ENCODE measurements at regions not wholly inside any gene's neighbourhood (a gene's known extent, or its start where the extent isn't known, plus 50 kb on each side); places are given as distances from the start of the nearest gene placed in this dataset.

DNA sequence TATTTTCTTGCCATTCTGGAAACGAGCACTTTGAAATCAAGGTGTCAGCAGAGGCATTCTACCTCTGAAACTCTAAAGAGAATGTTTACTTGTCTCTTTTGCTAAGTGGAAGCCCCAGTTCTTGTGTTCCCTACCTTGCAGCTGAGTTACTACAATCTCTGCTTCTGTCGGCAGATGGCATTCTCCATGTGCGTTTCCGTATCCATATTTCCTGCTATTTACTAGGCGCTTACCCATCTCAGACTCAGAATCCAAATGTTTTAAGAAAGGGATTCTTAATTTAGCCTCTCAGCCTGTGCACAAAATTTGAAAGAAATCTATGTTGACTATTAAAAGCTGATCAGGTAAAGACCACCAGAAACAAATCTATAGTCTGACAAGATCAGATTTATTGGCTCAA lies 221.3 kb upstream of the FTMT start:
- TF ChIP-seq GATA2 (IDR thresholded peaks at IDR 0.05; ENCODE audit: low read depth, low read length) (no peak), GATA3 (IDR thresholded peaks at IDR 0.05; ENCODE audit: low read depth, low read length) (no peak)

All from SH-SY5Y (cell line).